AG04450 (cell line): ENCODE measurements at regions not wholly inside any gene's neighbourhood (a gene's known extent, or its start where the extent isn't known, plus 50 kb on each side); places are given as distances from the start of the nearest gene placed in this dataset.

Source experiments
- CTCF ChIA-PET: fragments of 300-600, 350-600 bp; formaldehyde crosslinking; extraction: SDS; loops from one replicate; lab custom pipeline; 2022; ENCODE audit warnings: antibody characterized with exemption, inconsistent platforms; lab: Charles Lee
- POLR2A ChIA-PET: fragments of 350-600 bp; formaldehyde crosslinking; extraction: SDS; loops from one replicate; lab custom pipeline; 2021; ENCODE audit warnings: antibody characterized with exemption, inconsistent platforms; lab: Yijun Ruan, JAX
- DNase-seq: peaks from one replicate; pipeline ENCODE4 v3.0.0-alpha.2; 2011; ENCODE audit warnings: low read depth, low spot score
- H3K27ac ChIP-seq: one replicate; pipeline ENCODE4 v1.5.1; 2012; ENCODE audit warnings: low read depth, low read length, control low read depth
- H3K27me3 ChIP-seq: one replicate; pipeline ENCODE4 v1.6.0; 2012; ENCODE audit warnings: low read length; ENCODE audit not compliant: control insufficient read depth, insufficient read depth
- H3K4me3 ChIP-seq: 2 replicates; pipeline ENCODE4 v1.5.1; 2011; ENCODE audit warnings: mild to moderate bottlenecking, low read depth, low read length, control low read depth
- H3K9me3 ChIP-seq: 2 replicates; pipeline ENCODE4 v1.5.1; 2012; ENCODE audit warnings: low read length; ENCODE audit not compliant: control insufficient read depth, insufficient read depth
- CTCF ChIP-seq: IDR thresholded peaks from 2 replicates; pipeline ENCODE4 v1.5.1; 2011; ENCODE audit warnings: low read depth, low read length, control low read depth, inconsistent platforms

- Histone ChIP-seq H3K27me3 (no peaks in the 10 kb centered on the region), H3K27ac (no peak overlapping the region), H3K9me3 (no peaks in the 10 kb centered on the region), H3K4me3 (no peak overlapping the region)
- ChIA-PET CTCF (no interaction called here), POLR2A (no interaction called here)
- no peak for DNase-seq
- TF ChIP-seq CTCF = no peak
These were observed 123.3 kb upstream of the ST6GAL2 start for GRCh38 chr2:107009275-107009674.

GRCh38 chr2:107012714-107013306, 126.8 kb upstream of the ST6GAL2 start:
- DNase-seq = no peak
- POLR2A ChIA-PET = no interaction called here
- no peak for TF ChIP-seq CTCF
- CTCF ChIA-PET = interaction anchor here (0.7 kb wide), 1 partner anchor 18 kb away, joined by 4 read pairs; no protein-coding TSS in a partner anchor
- Histone ChIP-seq H3K4me3 (no peak overlapping the region), H3K27me3 (no peaks in the 10 kb centered on the region), H3K27ac (no peak overlapping the region), H3K9me3 (no peaks in the 10 kb centered on the region)

- no peak overlapping the region for H3K27ac ChIP-seq
- H3K4me3 ChIP-seq = no peak overlapping the region
- no peaks in the 10 kb centered on the region for H3K9me3 ChIP-seq
- POLR2A ChIA-PET = no interaction called here
- peaks cover 3% of the 10 kb centered on the region for H3K27me3 ChIP-seq
- TF ChIP-seq CTCF = no peak
- DNase-seq = no peak
- CTCF ChIA-PET = no interaction called here
These were observed 127.9 kb upstream of the ST6GAL2 start for GRCh38 chr2:107013884-107014283.

- H3K27me3 ChIP-seq = peaks cover 5% of the 10 kb centered on the region
- no peak for TF ChIP-seq CTCF
- CTCF ChIA-PET = no interaction called here
- no peak for DNase-seq
- H3K4me3 ChIP-seq = no peak overlapping the region
- H3K9me3 ChIP-seq = no peaks in the 10 kb centered on the region
- POLR2A ChIA-PET = no interaction called here
- H3K27ac ChIP-seq = no peak overlapping the region
These were observed 132.4 kb upstream of the ST6GAL2 start for GRCh38 chr2:107018366-107018765.

- ChIA-PET CTCF (no interaction called here), POLR2A (no interaction called here)
- H3K27ac ChIP-seq = no peak overlapping the region
- no peaks in the 10 kb centered on the region for H3K9me3 ChIP-seq
- no peak overlapping the region for H3K4me3 ChIP-seq
- peaks cover 5% of the 10 kb centered on the region for H3K27me3 ChIP-seq
- no peak for DNase-seq
- TF ChIP-seq CTCF = no peak
These were observed 134.4 kb upstream of the ST6GAL2 start for GRCh38 chr2:107020392-107020791.
